A673 (cell line): ENCODE measurements at regions not wholly inside any gene's neighbourhood (a gene's known extent, or its start where the extent isn't known, plus 50 kb on each side); places are given as distances from the start of the nearest gene placed in this dataset.

ENCODE experiments used
- EZH2 ChIP-seq: fragments of 200-600 bp; sonication (generic); IDR thresholded peaks from 2 replicates; pipeline ENCODE4 v1.6.1; 2017; ENCODE audit warnings: borderline replicate concordance, low read depth, mild to moderate bottlenecking, mixed read lengths, antibody characterized with exemption, low read length; ENCODE audit not compliant: poor library complexity, severe bottlenecking
- TF ChIP-seq, protein P1 (sequence below): fragments of 300-800, 200-600 bp; sonication (generic); conservative IDR thresholded peaks from 2 replicates; pipeline ENCODE4 v1.5.1; 2017; ENCODE audit warnings: low read depth, mild to moderate bottlenecking, antibody characterized with exemption, low read length, moderate library complexity, mixed read lengths

DNA sequence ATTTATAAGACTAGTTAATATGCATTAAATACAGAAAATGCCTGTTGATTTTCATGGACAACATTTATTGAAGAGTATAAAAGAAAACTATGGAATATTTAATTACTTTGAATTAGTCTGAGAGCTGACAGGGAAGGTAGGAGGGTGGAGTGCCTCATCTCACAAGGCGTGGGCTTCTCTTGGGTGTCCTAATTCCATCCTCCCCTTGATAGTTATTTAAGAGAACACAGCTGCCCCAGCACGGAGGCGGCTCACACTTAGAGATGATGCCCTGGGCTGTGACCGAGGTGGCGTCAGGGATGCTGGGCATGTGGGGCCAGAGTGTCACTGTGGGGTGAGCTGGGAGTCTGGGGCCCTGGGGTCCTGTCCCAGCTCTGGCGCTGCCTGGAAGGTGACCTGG is 493.0 kb downstream of the PTPRU start:
- no peak for TF ChIP-seq EZH2
- TF ChIP-seq, protein P1, sequence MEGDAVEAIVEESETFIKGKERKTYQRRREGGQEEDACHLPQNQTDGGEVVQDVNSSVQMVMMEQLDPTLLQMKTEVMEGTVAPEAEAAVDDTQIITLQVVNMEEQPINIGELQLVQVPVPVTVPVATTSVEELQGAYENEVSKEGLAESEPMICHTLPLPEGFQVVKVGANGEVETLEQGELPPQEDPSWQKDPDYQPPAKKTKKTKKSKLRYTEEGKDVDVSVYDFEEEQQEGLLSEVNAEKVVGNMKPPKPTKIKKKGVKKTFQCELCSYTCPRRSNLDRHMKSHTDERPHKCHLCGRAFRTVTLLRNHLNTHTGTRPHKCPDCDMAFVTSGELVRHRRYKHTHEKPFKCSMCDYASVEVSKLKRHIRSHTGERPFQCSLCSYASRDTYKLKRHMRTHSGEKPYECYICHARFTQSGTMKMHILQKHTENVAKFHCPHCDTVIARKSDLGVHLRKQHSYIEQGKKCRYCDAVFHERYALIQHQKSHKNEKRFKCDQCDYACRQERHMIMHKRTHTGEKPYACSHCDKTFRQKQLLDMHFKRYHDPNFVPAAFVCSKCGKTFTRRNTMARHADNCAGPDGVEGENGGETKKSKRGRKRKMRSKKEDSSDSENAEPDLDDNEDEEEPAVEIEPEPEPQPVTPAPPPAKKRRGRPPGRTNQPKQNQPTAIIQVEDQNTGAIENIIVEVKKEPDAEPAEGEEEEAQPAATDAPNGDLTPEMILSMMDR = no peak
